ENCODE measurements at regions not wholly inside any gene's neighbourhood (a gene's known extent, or its start where the extent isn't known, plus 50 kb on each side); places are given as distances from the start of the nearest gene placed in this dataset.
"Not testable (repeated sequence)": the region's sequence is repeated elsewhere in the genome, so short reads cannot be mapped to it uniquely, and the experiment has no call there.

DNA sequence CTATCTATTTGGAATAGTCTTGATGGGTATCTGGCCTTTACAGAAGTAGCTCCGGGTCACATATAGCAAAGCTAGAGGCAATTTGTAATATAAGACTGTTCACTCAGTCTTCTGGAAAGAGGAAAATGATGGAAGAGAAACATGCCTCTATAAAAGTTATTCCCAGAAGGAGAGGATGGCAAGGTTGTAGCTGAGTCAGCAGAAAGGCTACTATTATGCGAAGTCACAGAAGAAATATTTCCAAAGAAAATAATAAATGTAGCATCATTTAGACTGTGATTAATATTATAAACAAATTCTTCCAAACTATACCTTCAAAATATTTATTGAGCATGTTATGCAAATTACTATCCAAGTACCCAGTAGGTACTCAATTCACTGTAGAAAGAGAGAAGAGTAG lies 1027.7 kb upstream of the TMEFF2 start:
- DNase-seq, result no peak

GRCh38 chr2:193219413-193219812 lies 1024.7 kb upstream of the TMEFF2 start:
- no peak for DNase-seq

GRCh38 chr2:193201583-193201982 lies 1006.9 kb upstream of the TMEFF2 start:
- no peak for DNase-seq

DNA sequence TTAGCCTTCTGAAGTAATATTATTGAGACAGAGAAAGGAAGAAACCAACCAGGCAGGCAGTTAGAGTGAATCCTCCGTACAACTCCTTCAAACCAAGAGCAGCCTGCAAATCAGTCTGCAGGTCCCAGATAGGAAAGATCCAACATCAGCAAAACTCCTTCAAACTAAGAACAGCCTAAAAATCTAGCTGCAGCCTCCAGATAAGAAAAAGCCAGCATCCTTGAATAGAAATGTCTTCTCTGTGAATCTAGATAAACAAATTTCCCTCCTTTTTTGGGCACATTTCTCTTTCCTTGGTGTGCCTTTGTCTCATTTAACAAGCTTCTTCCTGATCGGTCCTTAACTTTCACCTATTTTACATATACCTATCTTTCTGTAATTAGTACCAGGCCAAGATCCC lies 1004.6 kb upstream of the TMEFF2 start:
- no peak for DNase-seq

GRCh38 chr2:193187816-193188215 lies 993.1 kb upstream of the TMEFF2 start:
- no peak for DNase-seq

DNA sequence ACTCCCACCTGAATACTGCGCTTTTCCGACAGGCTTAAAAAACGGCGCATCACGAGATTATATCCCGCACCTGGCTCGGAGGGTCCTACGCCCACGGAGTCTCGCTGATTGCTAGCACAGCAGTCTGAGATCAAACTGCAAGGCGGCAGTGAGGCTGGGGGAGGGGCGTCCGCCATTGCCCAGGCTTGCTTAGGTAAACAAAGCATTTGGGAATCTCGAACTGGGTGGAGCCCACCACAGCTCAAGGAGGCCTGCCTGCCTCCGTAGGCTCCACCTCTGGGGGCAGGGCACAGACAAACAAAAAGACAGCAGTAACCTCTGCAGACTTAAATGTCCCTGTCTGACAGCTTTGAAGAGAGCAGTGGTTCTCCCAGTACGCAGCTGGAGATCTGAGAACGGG lies 976.2 kb upstream of the TMEFF2 start:
- DNase-seq, result not testable (repeated sequence)

DNA sequence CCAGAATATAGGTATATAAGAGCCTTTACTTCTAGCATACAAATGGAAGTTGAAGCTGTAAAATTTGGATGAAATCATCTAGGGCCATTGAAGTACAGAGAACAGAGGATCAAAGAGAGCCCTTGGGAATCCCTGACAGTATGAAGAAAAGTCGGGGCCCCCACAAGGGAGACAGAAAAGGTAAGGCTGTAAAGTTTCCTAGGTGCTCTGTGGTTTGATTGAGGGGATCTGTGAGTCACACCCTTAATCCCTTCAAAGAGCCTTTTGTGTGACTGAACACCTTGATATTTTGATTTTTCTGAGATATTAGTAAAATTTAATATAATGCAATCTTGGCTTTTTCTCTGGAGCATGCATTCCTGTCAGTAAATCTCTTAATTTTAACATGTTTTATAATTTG lies 961.7 kb upstream of the TMEFF2 start:
- no peak for DNase-seq

- DNase-seq, result no peak
Observed at GRCh38 chr2:193154076-193154475, 959.3 kb upstream of the TMEFF2 start.

- no peak for DNase-seq
Observed at GRCh38 chr2:193153576-193153975, 958.8 kb upstream of the TMEFF2 start.

DNA sequence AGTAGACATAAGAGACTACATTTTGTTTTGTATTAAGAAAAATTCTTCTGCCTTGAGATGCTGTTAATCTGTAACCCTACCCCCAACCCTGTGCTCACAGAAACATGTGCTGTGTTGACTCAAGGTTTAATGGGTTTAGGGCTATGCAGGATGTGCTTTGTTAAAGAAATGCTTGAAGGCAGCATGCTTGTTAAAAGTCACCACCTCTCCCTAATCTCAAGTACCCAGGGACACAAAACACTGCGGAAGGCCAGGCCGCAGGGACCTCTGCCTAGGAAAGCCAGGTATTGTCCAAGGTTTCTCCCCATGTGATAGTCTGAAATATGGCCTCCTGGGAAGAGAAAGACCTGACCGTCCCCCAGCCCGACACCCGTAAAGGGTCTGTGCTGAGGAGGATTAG lies 947.7 kb upstream of the TMEFF2 start:
- DNase-seq, result not testable (repeated sequence)

DNA sequence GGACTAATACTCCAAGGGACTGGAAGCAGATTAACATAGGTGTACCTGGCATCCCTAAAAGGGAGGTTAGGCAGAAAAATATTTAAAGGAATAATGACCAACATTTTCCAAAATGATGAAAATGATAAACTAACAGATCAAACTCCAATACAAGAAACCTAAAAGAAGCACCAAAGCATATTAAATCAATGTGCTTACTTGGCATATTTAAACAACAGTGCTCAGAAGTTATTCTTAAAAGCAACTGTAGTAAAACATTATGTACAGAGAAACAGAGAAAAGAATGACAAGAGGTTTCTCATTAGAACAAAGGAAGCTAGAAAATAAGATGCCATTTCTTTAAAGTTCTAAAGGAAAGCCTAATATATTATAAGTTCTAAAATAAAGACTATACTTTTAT lies 947.3 kb upstream of the TMEFF2 start:
- DNase-seq, result no peak

- DNase-seq, result not testable (repeated sequence)
Observed at GRCh38 chr2:193140895-193141294, 946.2 kb upstream of the TMEFF2 start.

DNA sequence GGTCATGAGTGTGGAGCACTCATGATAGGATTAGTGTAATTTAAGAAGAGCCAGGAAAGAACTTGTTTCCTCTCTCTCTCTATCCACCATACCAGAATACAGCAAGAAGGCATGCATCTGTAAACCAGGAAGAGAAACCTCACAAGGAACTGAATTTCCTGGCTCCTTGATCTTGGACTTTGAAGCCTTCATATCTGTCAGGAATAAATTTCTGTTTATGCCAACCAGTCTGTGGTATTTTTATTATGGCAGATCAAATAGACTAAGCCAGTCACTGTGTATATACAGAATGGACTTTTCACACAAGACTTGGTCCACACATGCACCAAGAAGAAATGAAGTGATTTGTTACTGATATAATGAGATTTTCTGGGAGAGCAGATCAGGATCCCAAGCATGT lies 930.1 kb upstream of the TMEFF2 start:
- DNase-seq, result no peak

DNA sequence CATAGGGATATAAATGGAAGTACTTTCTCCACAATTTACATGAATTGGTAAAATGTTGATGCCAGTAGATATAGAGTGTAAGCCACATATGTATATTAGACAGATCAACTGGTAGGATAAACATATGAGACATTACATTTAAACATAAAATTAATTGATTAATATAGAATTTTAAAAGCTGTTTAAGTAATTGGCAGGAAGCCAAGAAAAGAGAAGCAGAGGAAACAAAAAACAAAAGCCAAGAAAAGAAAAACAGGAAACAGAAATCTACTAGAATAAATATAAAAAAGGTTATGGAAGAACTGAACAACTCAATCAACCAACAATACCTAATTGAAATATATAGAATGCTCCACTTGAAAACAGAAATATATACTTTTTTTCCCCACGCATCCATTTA lies 920.1 kb upstream of the TMEFF2 start:
- no peak for DNase-seq

- no peak for DNase-seq
Observed at GRCh38 chr2:193112986-193113385, 918.3 kb upstream of the TMEFF2 start.

DNA sequence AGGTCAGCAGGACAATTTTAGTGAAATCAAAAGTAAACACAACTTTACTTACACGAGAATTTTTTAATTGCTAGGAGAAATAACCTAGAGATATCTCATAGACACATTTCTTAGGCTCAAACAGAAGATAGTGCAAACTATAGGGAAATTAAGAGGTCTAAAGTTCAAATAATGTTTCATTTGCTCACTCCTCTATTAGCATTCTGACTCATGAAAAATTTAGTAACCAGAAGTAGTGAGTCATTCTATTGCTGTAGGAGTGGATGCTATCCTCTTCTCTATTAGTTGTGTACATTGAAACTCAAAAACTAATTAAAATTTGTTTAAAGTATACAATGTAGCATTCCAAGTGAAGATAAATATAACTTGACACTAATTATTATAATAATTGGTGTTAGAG lies 908.3 kb upstream of the TMEFF2 start:
- DNase-seq, result no peak

- DNase-seq, result no peak
Observed at GRCh38 chr2:193101591-193101990, 906.9 kb upstream of the TMEFF2 start.

DNA sequence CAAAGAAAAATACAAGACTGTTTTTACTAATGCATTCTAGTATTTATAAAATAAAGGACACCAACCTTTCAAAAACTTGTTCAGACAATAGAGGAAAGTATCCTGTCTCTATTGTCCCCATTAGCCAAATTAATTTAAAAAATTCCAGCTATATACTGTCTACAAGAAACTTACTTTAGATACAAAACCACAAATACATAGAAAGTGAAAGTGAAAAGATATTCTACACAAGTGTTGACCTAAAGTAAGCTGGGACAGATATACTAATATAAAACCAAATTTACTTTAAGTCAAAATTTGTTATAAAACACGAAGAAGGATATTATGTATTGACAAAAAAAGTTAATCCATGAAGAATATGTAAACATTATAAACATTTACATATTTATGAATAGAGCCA lies 893.3 kb upstream of the TMEFF2 start:
- no peak for DNase-seq

GRCh38 chr2:193076995-193077394 lies 882.3 kb upstream of the TMEFF2 start:
- DNase-seq, result no peak

- DNase-seq, result no peak
Observed at GRCh38 chr2:193074933-193075332, 880.2 kb upstream of the TMEFF2 start.

GRCh38 chr2:193072647-193073046 lies 877.9 kb upstream of the TMEFF2 start:
- DNase-seq, result no peak

DNA sequence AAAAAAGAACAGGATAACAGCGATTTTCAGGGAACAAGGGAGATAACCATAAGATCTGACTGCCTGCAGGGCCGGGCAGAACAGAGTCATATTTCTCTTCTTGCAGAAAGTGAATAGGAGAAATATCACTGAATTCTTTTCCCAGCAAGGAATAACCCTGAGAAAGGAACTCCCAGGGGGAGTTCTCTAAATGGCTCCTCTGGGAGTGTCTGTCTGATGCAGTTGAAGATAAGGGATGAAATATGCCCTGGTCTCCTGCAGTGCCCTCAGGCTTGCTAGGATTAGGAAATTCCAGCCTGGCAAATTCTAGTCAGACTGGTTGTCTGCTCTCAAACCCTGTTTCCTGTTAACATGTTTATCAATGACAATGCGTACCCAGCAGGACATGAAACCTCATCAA lies 830.8 kb upstream of the TMEFF2 start:
- DNase-seq, result not testable (repeated sequence)

- no peak for DNase-seq
Observed at GRCh38 chr2:193024791-193025190, 830.1 kb upstream of the TMEFF2 start.

- no peak for DNase-seq
Observed at GRCh38 chr2:193011870-193012269, 817.1 kb upstream of the TMEFF2 start.

DNA sequence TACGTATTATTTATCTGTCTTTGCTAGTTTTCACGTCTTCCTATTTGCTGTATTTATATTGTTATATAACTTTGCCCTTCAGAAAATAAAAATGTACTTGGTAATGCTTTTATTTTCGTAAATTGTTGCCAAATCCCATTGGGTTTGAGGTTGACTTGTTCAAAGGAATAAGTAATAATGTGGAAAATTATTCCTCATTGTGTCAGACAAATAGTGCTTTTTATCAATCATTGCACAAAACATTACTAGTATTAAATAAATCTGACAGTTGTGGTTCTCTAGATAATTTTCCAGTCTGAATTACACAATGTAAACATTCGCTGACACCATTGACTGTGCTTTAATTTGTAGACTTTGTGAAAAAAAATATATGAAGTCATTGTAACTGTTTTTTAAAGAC lies 798.3 kb upstream of the TMEFF2 start:
- DNase-seq, result no peak

- no peak for DNase-seq
Observed at GRCh38 chr2:192983173-192983572, 788.4 kb upstream of the TMEFF2 start.
